Lower leg skin (tissue), 3 donors: ENCODE measurements at regions not wholly inside any gene's neighbourhood (a gene's known extent, or its start where the extent isn't known, plus 50 kb on each side); places are given as distances from the start of the nearest gene placed in this dataset.

Experiments used
- POLR2A ChIP-seq, 2 donors: fragments of 450-650 bp; IDR thresholded peaks; one replicate each; pipeline ENCODE4 v1.6.1; 2016 to 2017; ENCODE audit warnings: antibody characterized with exemption in 2 of 2, mild to moderate bottlenecking in 1 of 2, moderate library complexity in 1 of 2
- TF ChIP-seq, protein P1 (sequence below), 3 donors: fragments of 450-650 bp; IDR thresholded peaks; one replicate each; pipeline ENCODE4 v1.5.1; 2016; ENCODE audit warnings: antibody characterized with exemption in 3 of 3, mild to moderate bottlenecking in 3 of 3, moderate library complexity in 2 of 3

GRCh38 chr5:104198156-104198555 is 635.6 kb upstream of the NUDT12 start:
- TF ChIP-seq, protein P1, sequence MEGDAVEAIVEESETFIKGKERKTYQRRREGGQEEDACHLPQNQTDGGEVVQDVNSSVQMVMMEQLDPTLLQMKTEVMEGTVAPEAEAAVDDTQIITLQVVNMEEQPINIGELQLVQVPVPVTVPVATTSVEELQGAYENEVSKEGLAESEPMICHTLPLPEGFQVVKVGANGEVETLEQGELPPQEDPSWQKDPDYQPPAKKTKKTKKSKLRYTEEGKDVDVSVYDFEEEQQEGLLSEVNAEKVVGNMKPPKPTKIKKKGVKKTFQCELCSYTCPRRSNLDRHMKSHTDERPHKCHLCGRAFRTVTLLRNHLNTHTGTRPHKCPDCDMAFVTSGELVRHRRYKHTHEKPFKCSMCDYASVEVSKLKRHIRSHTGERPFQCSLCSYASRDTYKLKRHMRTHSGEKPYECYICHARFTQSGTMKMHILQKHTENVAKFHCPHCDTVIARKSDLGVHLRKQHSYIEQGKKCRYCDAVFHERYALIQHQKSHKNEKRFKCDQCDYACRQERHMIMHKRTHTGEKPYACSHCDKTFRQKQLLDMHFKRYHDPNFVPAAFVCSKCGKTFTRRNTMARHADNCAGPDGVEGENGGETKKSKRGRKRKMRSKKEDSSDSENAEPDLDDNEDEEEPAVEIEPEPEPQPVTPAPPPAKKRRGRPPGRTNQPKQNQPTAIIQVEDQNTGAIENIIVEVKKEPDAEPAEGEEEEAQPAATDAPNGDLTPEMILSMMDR (IDR thresholded peaks at IDR 0.05) = no peak
- TF ChIP-seq POLR2A (IDR thresholded peaks at IDR 0.05) = no peak
